OCI-LY3 (cell line): ENCODE measurements at regions not wholly inside any gene's neighbourhood (a gene's known extent, or its start where the extent isn't known, plus 50 kb on each side); places are given as distances from the start of the nearest gene placed in this dataset.

Experiments used
- EZH2phosphoT487 ChIP-seq: fragments of 200-600 bp; shearing (Covaris generic); IDR thresholded peaks from 2 replicates; pipeline ENCODE4 v1.6.1; 2018; ENCODE audit warnings: antibody characterized with exemption, mixed run types, low read depth
- TF ChIP-seq, protein P1 (sequence below): fragments of 200-600, 300-600 bp; sonication (generic); IDR thresholded peaks from 2 replicates; pipeline ENCODE4 v1.5.1; 2014; ENCODE audit warnings: antibody characterized with exemption, low read length, low read depth

GRCh38 chr3:72625602-72626337, 222.5 kb downstream of the SHQ1 start:
- TF ChIP-seq, protein P1, sequence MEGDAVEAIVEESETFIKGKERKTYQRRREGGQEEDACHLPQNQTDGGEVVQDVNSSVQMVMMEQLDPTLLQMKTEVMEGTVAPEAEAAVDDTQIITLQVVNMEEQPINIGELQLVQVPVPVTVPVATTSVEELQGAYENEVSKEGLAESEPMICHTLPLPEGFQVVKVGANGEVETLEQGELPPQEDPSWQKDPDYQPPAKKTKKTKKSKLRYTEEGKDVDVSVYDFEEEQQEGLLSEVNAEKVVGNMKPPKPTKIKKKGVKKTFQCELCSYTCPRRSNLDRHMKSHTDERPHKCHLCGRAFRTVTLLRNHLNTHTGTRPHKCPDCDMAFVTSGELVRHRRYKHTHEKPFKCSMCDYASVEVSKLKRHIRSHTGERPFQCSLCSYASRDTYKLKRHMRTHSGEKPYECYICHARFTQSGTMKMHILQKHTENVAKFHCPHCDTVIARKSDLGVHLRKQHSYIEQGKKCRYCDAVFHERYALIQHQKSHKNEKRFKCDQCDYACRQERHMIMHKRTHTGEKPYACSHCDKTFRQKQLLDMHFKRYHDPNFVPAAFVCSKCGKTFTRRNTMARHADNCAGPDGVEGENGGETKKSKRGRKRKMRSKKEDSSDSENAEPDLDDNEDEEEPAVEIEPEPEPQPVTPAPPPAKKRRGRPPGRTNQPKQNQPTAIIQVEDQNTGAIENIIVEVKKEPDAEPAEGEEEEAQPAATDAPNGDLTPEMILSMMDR: no peak
- TF ChIP-seq EZH2phosphoT487: no peak
